Common myeloid progenitor, CD34-positive (primary cell): ENCODE measurements at regions not wholly inside any gene's neighbourhood (a gene's known extent, or its start where the extent isn't known, plus 50 kb on each side); places are given as distances from the start of the nearest gene placed in this dataset.
"Not testable (repeated sequence)": the region's sequence is repeated elsewhere in the genome, so short reads cannot be mapped to it uniquely, and the experiment has no call there.

Experiments used
- CTCF ChIA-PET: fragments of 350-600 bp; sonication (Branson Sonifier 250); formaldehyde crosslinking; loops from one replicate; lab custom pipeline; 2021; ENCODE audit warnings: antibody characterized with exemption; lab: Charles Lee
- POLR2A ChIA-PET: fragments of 350-600 bp; sonication (Branson Sonifier 250); formaldehyde crosslinking; loops from one replicate; lab custom pipeline; 2021; ENCODE audit warnings: antibody characterized with exemption; lab: Charles Lee
- DNase-seq, 3 donors: peaks; one replicate each; pipeline versions ENCODE4 v3.0.0 to v3.0.0-alpha.2; 2013
- H3K27ac ChIP-seq, 2 experiments: 1 replicate in 1 of 2; 2 replicates in 1 of 2; pipeline ENCODE4 v1.7.0; 2013; ENCODE audit warnings: inconsistent platforms in 2 of 2, low read length in 2 of 2, mild to moderate bottlenecking in 2 of 2, low read depth in 1 of 2, moderate library complexity in 1 of 2; ENCODE audit not compliant: severe bottlenecking in 2 of 2, insufficient read depth in 1 of 2, poor library complexity in 1 of 2
- H3K27me3 ChIP-seq, 5 experiments: replicated peaks in 2 of 5; 1 replicate in 3 of 5; 2 replicates in 2 of 5; pipeline versions ENCODE4 v1.6.1 to v1.7.0; 2013; ENCODE audit warnings: low read length in 4 of 5, mild to moderate bottlenecking in 2 of 5, moderate library complexity in 2 of 5, inconsistent platforms in 1 of 5; ENCODE audit not compliant: insufficient read depth in 5 of 5, control insufficient read depth in 4 of 5
- H3K36me3 ChIP-seq, 4 experiments: 1 replicate in 2 of 4; 2 replicates in 2 of 4; pipeline versions ENCODE4 v1.6.1 to v1.7.0; 2013; ENCODE audit warnings: low read length in 3 of 4, control low read depth in 1 of 4, mild to moderate bottlenecking in 1 of 4; ENCODE audit not compliant: control insufficient read depth in 4 of 4, insufficient read depth in 4 of 4
- H3K4me1 ChIP-seq, 4 experiments: 1 replicate in 3 of 4; 2 replicates in 1 of 4; pipeline versions ENCODE4 v1.6.1 to v1.7.1; 2013; ENCODE audit warnings: low read length in 3 of 4, mild to moderate bottlenecking in 3 of 4, control low read depth in 1 of 4, inconsistent platforms in 1 of 4, moderate library complexity in 1 of 4; ENCODE audit not compliant: control insufficient read depth in 4 of 4, insufficient read depth in 4 of 4; ENCODE audit errors: control extremely low read depth in 1 of 4
- H3K4me3 ChIP-seq, 7 experiments: 1 replicate in 4 of 7; 2 replicates in 3 of 7; pipeline versions ENCODE4 v1.5.1 to v1.7.0; 2013; ENCODE audit warnings: mild to moderate bottlenecking in 7 of 7, low read length in 6 of 7, moderate library complexity in 6 of 7, inconsistent platforms in 2 of 7, low read depth in 2 of 7, control low read depth in 1 of 7; ENCODE audit not compliant: insufficient read depth in 4 of 7, control insufficient read depth in 1 of 7; ENCODE audit errors: extremely low read depth in 1 of 7
- H3K9me3 ChIP-seq, 5 experiments: 1 replicate in 4 of 5; 2 replicates in 1 of 5; pipeline versions ENCODE4 v1.6.1 to v1.7.1; 2013; ENCODE audit warnings: low read length in 4 of 5, mild to moderate bottlenecking in 2 of 5, inconsistent platforms in 1 of 5, low read depth in 1 of 5, moderate library complexity in 1 of 5; ENCODE audit not compliant: control insufficient read depth in 4 of 5, insufficient read depth in 2 of 5; ENCODE audit errors: control extremely low read depth in 1 of 5
- WGBS: methylation state at CpG from one replicate; pipeline ENCODE4 v1.1.5; 2013; ENCODE audit not compliant: insufficient coverage; 5-methylcytosine and 5-hydroxymethylcytosine counted together

DNA sequence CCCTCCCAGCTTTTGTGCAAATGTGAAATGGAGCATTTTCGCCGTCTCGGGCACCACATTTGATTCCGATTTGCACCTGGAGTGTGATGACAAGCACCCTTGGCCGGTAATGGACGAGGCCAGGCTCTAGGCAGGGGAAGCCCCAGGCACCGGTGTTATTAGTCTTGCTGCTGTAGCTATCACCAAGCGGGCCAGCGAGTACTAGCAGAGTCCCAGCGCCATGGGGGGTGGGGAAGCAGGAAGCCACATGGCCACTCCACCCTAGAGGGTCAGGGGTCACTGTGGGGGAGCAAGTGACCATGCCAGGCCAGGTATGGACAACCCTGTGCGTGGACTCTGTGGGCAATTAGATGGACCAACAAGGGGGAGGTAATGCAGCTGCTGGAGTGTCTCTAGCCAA lies 88.8 kb downstream of the CPZ start:
- ChIA-PET CTCF (no interaction called here), POLR2A (no interaction called here)
- peaks cover 0 to 43% (median 5%) of the 10 kb centered on the region in 5 experiments for H3K27me3 ChIP-seq
- no peaks in the 10 kb centered on the region for H3K36me3 ChIP-seq
- 73% methylated on average over 11 of the region's 11 CpGs for WGBS
- no peak overlapping the region for H3K27ac ChIP-seq
- H3K4me1 ChIP-seq: no peaks in the 10 kb centered on the region
- no peak for DNase-seq
- H3K4me3 ChIP-seq: no peak overlapping the region
- H3K9me3 ChIP-seq: peaks cover 0 to 6% (median 0%) of the 10 kb centered on the region in 5 experiments

DNA sequence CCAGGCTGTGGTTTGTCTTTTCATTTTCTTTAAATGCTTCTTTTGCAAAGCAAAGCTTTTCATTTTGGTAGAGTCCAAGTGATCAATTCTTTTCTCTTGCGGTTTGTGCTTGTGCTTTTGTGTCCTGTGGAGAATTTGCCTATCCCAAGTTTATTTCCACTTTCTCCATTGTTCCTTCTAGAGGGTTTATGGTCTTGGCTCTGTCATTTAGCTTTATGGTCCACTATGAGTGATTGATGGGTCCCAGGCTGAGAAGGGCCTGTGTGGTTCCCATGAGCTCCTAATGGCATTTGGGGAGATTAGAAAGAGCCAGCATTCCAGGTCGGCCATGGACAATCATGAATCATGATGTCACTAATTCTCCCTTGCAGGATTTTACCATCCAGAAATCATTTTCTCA lies 86.5 kb downstream of the CPZ start:
- Histone ChIP-seq H3K27ac (no peak overlapping the region), H3K4me3 (no peak overlapping the region), H3K9me3 (peaks cover 0 to 6% (median 0%) of the 10 kb centered on the region in 5 experiments), H3K36me3 (no peaks in the 10 kb centered on the region), H3K4me1 (no peaks in the 10 kb centered on the region), H3K27me3 (peaks cover 0 to 57% (median 4%) of the 10 kb centered on the region in 5 experiments)
- 38% methylated on average over 1 of the region's 2 CpGs for WGBS
- ChIA-PET CTCF (interaction anchor here (1.4 kb wide), 1 partner anchor 9 kb away, joined by 4 read pairs; no protein-coding TSS in a partner anchor), POLR2A (no interaction called here)
- no peak for DNase-seq

DNA sequence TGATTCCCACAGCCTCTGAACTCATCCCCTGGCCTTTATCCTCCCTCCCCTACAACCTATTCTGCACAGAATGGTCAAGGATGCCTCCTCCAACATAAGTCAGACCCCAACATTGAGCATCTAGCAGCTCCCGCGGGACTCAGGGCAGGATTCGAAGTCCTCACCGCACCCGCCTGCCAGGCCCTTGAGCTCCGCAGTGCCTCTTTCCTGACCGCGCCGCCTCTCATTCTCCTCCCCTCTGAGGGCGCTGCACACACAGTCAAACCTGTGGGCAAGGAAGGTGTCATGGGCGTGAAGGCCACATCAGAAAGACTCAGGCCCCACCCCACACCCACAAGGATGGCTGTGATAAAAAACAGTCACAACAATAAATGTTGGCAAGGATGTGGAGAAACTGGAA lies 84.1 kb downstream of the CPZ start:
- WGBS: 99% methylated on average over 6 of the region's 11 CpGs
- H3K4me1 ChIP-seq: no peaks in the 10 kb centered on the region
- no peak for DNase-seq
- H3K4me3 ChIP-seq: no peak overlapping the region
- ChIA-PET CTCF (interaction anchor here (0.6 kb wide), 1 partner anchor 1935 kb away, joined by 4 read pairs; no protein-coding TSS in a partner anchor), POLR2A (no interaction called here)
- H3K27ac ChIP-seq: no peak overlapping the region
- peaks cover 0 to 62% (median 7%) of the 10 kb centered on the region in 5 experiments for H3K27me3 ChIP-seq
- H3K9me3 ChIP-seq: peaks cover 0 to 6% (median 0%) of the 10 kb centered on the region in 5 experiments
- no peaks in the 10 kb centered on the region for H3K36me3 ChIP-seq

DNA sequence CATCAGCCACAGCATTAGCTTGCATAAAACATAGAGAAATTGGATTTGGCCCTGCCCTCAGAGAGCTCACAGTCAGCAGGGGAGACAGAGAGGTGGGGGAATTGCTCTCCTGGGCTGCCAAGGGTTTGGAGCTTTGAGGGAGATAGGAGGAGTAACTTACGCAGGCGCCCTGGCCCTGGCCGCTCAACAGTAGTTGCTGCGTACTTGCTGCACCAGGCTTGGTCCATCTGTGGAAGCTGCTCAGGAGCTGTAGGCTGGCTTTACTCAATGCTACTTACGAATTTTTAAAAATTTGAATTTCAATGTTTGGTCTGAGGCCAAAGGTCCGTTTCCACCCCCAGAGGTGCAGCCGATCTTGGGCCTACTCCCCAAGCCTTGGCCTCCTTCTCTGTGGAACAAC lies 83.3 kb downstream of the CPZ start:
- Histone ChIP-seq H3K27me3 (peaks cover 0 to 61% (median 11%) of the 10 kb centered on the region in 5 experiments), H3K4me1 (no peaks in the 10 kb centered on the region), H3K36me3 (no peaks in the 10 kb centered on the region), H3K27ac (no peak overlapping the region), H3K9me3 (peaks cover 0 to 6% (median 0%) of the 10 kb centered on the region in 5 experiments), H3K4me3 (no peak overlapping the region)
- no peak for DNase-seq
- ChIA-PET POLR2A (no interaction called here), CTCF (no interaction called here)
- WGBS: 97% methylated on average over 7 of the region's 7 CpGs

DNA sequence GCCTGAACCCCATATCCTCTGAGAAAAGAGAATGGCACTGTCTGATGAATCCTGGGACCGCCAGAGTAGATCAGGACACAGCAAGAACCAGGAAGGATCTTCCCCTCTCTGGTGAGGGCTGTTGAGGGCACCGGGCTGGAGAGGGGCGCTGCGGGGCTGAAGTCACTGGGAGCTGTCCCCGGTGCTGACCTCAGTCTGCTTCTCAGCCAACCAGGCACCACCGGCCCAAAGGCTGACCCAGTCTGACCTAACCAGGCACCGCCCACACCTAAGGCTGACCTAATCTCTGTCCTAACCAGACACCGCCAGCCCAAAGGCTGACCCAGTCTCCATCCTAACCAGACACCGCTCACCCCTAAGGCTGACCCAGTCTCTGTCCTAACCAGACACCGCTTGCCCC lies 82.8 kb downstream of the CPZ start:
- peak; percentile 5 to 14 (median 14) for DNase-seq
- 36% methylated on average over 6 of the region's 10 CpGs for WGBS
- H3K27ac ChIP-seq: no peak overlapping the region
- no peak overlapping the region for H3K4me3 ChIP-seq
- no peaks in the 10 kb centered on the region for H3K4me1 ChIP-seq
- ChIA-PET POLR2A (no interaction called here), CTCF (no interaction called here)
- no peaks in the 10 kb centered on the region for H3K36me3 ChIP-seq
- peaks cover 0 to 55% (median 11%) of the 10 kb centered on the region in 5 experiments for H3K27me3 ChIP-seq
- H3K9me3 ChIP-seq: peaks cover 0 to 6% (median 0%) of the 10 kb centered on the region in 5 experiments

DNA sequence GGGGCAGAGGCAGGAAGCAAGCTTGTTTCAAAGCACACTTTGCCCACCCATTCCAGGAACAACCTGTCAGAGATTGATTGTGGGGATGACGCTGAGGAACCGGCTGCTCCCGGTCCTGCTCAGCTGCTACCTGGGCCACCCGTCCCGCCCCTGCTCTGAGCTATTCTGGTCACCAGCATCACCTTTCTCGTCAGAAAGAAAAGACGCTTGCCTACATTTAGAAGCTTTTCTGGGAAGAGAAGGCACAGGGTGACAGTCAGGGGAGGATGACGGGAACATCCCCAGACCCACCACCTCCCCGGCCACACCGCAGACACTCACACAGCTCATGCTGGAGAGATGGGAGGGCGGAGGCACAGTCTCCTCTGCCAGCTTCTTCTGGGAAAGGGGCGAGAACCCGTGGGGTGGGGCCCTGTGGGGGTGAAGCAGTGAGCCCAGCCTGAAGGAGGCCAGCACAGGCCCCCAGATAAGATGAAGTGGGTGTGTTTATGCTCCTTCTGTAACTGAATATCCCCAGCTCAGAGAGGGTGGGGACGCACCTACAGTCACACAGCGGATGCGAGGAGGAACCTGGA lies 81.8 kb downstream of the CPZ start:
- no peak overlapping the region for H3K4me3 ChIP-seq
- H3K9me3 ChIP-seq: peaks cover 0 to 6% (median 0%) of the 10 kb centered on the region in 5 experiments
- ChIA-PET POLR2A (interaction anchor here (0.5 kb wide), 1 partner anchor 179 kb away, joined by 3 read pairs; no protein-coding TSS in a partner anchor), CTCF (interaction anchor here (1.2 kb wide), 1 partner anchor 15 kb away, joined by 3 read pairs; no protein-coding TSS in a partner anchor)
- no peak for DNase-seq
- H3K4me1 ChIP-seq: no peaks in the 10 kb centered on the region
- H3K27me3 ChIP-seq: peaks cover 0 to 46% (median 13%) of the 10 kb centered on the region in 5 experiments
- H3K27ac ChIP-seq: no peak overlapping the region
- H3K36me3 ChIP-seq: no peaks in the 10 kb centered on the region
- WGBS: 91% methylated on average over 10 of the region's 16 CpGs

DNA sequence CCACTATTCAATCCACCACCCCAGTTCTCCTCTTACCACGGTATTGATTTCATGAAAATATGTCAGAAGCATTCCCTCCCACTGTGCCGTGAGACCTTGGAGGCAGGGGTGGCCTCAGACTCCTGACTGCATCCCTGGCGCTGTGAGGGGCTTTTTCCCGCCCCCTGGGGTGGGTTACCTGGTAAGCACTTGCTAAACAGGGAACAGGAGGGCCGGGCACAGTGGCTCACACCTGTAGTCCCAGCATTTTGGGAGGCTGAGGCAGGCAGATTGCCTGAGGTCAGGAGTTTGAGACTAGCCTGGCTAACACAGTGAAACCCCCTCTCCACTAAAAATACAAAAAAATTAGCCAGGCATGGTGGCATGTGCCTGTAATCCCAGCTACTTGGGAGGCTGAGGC lies 80.5 kb downstream of the CPZ start:
- H3K27ac ChIP-seq, H3K4me1 ChIP-seq, POLR2A ChIA-PET, DNase-seq, H3K4me3 ChIP-seq, H3K9me3 ChIP-seq, H3K36me3 ChIP-seq, CTCF ChIA-PET: not testable (repeated sequence)
- peaks cover 0 to 44% (median 13%) of the 10 kb centered on the region in 5 experiments for H3K27me3 ChIP-seq
- WGBS: 70% methylated on average over 4 of the region's 5 CpGs
